AG04449 (cell line): ENCODE measurements at regions not wholly inside any gene's neighbourhood (a gene's known extent, or its start where the extent isn't known, plus 50 kb on each side); places are given as distances from the start of the nearest gene placed in this dataset.

Experiments
- CTCF ChIA-PET: fragments of 350-600 bp; formaldehyde crosslinking; extraction: SDS; loops from one replicate; lab custom pipeline; 2021; ENCODE audit warnings: antibody characterized with exemption; lab: Yijun Ruan, JAX
- POLR2A ChIA-PET: fragments of 400-600, 350-600 bp; formaldehyde crosslinking; extraction: SDS; loops from one replicate; lab custom pipeline; 2020; ENCODE audit warnings: antibody characterized with exemption, inconsistent platforms; lab: Yijun Ruan, JAX
- DNase-seq: peaks from one replicate; pipeline ENCODE4 v3.0.0-alpha.2; 2010; ENCODE audit warnings: low read depth, low spot score
- H3K4me3 ChIP-seq: 2 replicates; pipeline ENCODE4 v1.5.1; 2011; ENCODE audit warnings: low read depth, mild to moderate bottlenecking, control low read depth, low read length
- TF ChIP-seq, protein P1 (sequence below): IDR thresholded peaks from one replicate; pipeline ENCODE4 v1.5.1; 2011; ENCODE audit warnings: mild to moderate bottlenecking, moderate library complexity, low read length, control low read depth, inconsistent platforms; ENCODE audit not compliant: insufficient read depth; ENCODE audit errors: missing control alignments

DNA sequence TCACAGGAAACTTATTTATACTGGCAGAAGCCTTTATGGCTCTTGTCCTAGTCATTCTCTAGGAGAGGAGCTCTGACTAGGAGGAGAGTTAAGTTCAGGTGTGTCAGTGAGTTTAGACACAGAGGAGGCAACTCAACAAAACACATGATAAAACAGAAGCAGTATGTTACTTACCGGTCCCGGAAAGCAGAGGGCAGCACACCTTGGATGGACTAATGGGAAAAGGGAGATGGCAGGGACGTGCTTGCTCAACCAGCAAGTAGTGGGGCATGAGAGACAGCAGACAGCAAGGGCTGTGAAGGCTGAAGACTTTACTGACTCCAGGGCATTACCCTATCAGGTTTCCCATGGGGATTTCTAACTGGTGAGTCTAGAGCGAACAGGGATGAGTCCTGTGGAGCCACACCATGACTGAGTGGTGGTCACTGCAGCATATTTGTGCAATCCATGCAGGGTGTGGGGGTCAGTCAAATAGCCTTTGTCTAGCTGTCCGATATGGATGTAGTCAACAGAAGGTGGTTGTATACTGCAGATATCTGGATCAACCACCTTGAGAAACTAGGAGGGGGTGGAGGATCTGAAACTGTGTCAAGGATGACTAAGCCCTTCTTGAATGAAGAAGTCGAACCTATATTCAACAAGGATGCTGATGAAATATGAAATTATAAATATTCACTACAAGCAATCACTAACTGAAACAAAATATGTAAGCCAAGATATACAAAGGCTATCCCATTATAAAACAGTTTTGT, 596.3 kb upstream of the CHRM3 start:
- CTCF ChIA-PET: no interaction called here
- TF ChIP-seq, protein P1, sequence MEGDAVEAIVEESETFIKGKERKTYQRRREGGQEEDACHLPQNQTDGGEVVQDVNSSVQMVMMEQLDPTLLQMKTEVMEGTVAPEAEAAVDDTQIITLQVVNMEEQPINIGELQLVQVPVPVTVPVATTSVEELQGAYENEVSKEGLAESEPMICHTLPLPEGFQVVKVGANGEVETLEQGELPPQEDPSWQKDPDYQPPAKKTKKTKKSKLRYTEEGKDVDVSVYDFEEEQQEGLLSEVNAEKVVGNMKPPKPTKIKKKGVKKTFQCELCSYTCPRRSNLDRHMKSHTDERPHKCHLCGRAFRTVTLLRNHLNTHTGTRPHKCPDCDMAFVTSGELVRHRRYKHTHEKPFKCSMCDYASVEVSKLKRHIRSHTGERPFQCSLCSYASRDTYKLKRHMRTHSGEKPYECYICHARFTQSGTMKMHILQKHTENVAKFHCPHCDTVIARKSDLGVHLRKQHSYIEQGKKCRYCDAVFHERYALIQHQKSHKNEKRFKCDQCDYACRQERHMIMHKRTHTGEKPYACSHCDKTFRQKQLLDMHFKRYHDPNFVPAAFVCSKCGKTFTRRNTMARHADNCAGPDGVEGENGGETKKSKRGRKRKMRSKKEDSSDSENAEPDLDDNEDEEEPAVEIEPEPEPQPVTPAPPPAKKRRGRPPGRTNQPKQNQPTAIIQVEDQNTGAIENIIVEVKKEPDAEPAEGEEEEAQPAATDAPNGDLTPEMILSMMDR: no peak

DNA sequence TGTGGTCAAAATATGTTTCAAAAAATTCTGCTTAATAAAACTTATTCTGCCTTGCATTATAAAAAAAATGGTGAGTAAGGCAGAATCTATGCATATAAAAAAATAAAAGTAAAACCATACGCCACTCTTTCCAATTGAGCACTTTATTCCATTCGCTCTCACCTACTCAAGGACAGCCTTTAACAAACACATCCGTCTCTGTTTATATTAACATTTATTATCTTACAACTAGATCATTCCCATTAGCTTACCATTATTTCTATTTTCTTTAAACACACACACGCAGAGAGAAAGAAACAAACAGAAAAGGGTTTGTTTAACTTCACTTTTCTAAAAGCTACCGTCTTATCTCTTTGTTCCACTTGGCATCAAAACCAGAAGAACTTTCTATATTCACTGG, 598.9 kb upstream of the CHRM3 start:
- ChIA-PET CTCF (no interaction called here), POLR2A (no interaction called here)
- DNase-seq: no peak

More for the DNA sequence above, 596.3 kb upstream of the CHRM3 start:
- POLR2A ChIA-PET: no interaction called here
- no peak overlapping the region for H3K4me3 ChIP-seq
- no peak for DNase-seq

DNA sequence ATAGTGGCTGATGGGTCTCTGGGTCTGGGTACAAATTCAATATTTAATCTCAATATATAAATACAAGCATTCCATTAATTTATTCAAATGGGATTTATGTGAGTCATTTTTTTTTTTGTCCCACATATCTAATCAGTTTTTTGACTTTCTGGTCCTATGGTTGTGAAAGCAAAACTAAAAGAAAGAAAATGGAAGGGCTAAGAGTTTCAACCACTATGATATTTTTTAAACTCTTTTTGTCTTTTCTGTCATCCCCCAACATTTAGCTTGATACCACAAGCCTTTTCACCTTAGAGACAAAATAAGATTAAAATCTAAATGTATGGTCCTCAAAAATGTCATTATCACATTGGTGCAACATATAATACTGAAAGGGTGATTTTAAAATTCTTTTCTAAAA, 602.7 kb upstream of the CHRM3 start:
- DNase-seq: no peak
- no peak overlapping the region for H3K4me3 ChIP-seq
- CTCF ChIA-PET: no interaction called here
- TF ChIP-seq, protein P1: no peak
- POLR2A ChIA-PET: no interaction called here

More for the DNA sequence above, 598.9 kb upstream of the CHRM3 start:
- TF ChIP-seq, protein P1: no peak
- H3K4me3 ChIP-seq: no peak overlapping the region

DNA sequence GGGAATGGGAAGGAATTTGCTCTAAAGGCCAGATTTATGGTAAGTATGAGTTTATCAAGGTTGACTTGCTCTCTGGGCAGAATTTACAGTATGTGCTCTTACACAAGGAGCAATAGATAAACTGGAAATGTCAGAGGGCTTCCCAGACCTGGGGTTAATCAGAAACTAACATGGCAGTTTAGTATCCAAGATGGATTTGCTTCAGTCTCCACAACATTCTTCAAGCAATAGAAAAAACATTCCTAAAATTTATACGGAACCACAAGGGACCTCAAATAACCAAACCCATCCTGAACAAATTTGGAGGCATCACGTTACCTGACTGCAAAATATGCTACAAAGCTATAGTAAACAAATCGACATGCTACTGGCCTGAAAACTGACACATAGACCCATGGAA, 606.7 kb upstream of the CHRM3 start:
- POLR2A ChIA-PET: no interaction called here

DNA sequence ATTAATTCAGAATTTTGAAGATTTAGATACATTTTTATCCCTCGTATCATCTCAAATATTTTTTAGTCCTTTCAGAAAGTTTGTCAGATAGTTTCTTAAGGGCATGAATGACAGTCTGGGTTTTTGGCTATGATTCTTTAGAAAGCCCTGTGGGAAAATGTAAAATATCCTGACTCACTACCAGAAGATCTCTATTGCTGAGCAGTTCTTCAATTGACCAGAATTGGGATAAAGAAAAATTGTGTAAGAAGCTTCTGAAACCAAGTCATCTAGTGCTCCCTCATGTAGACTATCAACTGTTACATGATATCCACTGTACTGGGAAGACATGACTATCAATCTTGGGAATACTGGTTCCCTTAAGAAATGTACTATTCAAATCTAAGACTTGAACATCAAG, 608.3 kb upstream of the CHRM3 start:
- TF ChIP-seq, protein P1: no peak
- no peak overlapping the region for H3K4me3 ChIP-seq
- ChIA-PET CTCF (no interaction called here), POLR2A (no interaction called here)
- DNase-seq: no peak

More for the DNA sequence above, 606.7 kb upstream of the CHRM3 start:
- CTCF ChIA-PET: no interaction called here
- TF ChIP-seq, protein P1: no peak
- no peak overlapping the region for H3K4me3 ChIP-seq
- no peak for DNase-seq

DNA sequence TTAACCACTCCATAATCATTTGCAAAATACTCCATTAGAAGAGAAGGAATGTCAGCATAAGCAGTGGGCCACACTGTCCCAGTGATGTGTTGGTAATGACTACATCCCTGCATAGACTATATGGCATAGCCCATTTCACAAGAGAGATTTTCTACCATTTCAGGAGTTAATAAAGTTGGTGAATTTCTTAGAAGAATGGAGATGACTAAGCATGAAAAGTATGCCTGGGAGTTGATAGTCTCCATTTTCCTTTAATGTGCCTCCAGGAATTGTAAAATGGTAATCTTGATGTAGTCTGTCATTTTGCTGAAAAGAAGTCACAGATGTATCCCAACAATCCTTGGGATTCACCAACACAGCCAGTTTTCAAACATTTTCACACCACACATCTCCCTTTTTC, 608.8 kb upstream of the CHRM3 start:
- POLR2A ChIA-PET: no interaction called here
- CTCF ChIA-PET: no interaction called here
- no peak overlapping the region for H3K4me3 ChIP-seq
- no peak for DNase-seq
- TF ChIP-seq, protein P1: no peak
